ENCODE measurements at regions not wholly inside any gene's neighbourhood (a gene's known extent, or its start where the extent isn't known, plus 50 kb on each side); places are given as distances from the start of the nearest gene placed in this dataset.

- TF ChIP-seq CTCF (conservative IDR thresholded peaks at IDR 0.05; ENCODE audit: low read depth, low read length) (peak; percentile 50), EZH2phosphoT487 (IDR thresholded peaks at IDR 0.05; ENCODE audit: borderline replicate concordance, low read length) (no peak), EZH2 (IDR thresholded peaks at IDR 0.05; ENCODE audit: low read length, unreplicated experiment) (no peak)
- no peak overlapping the region for H2AFZ ChIP-seq (ENCODE audit: low read length)
- DNase-seq: no peak
- no peak overlapping the region for H3K27ac ChIP-seq (ENCODE audit: low read length)
- no peaks in the 10 kb centered on the region for H3K79me2 ChIP-seq (ENCODE audit: low read length)
- POLR2A ChIA-PET (ENCODE audit: unreplicated experiment): no interaction called here
- intact Hi-C loops (cut with micrococcal nuclease): loop anchor here (2.0 kb wide), 1 partner anchor 113 kb away; no protein-coding TSS in a partner anchor
- no peak overlapping the region for H3K4me2 ChIP-seq (ENCODE audit: low read length)
- CTCF ChIA-PET: no interaction called here
- BruUV-seq (replicated peaks): no TSS peak
- H3F3A ChIP-seq (ENCODE audit: low read length, unreplicated experiment): no peaks in the 10 kb centered on the region
- H3K9ac ChIP-seq (ENCODE audit: low read length): no peak overlapping the region
- H3K36me3 ChIP-seq (ENCODE audit: low read depth, low read length): no peaks in the 10 kb centered on the region
- no peaks in the 10 kb centered on the region for H3K27me3 ChIP-seq (ENCODE audit: low read length)
- H3K4me1 ChIP-seq (ENCODE audit: insufficient read depth, low read length): peaks cover 3% of the 10 kb centered on the region; the same call in 1 of the 2 replicates
- no peak for ATAC-seq
- H3K9me3 ChIP-seq (ENCODE audit: low read length): no peaks in the 10 kb centered on the region
- no peak overlapping the region for H3K4me3 ChIP-seq (ENCODE audit: low read length)
- H3K9me2 ChIP-seq (replicated peaks; ENCODE audit: low read length): no peaks in the 10 kb centered on the region
- no peaks in the 10 kb centered on the region for H4K20me1 ChIP-seq (ENCODE audit: low read length)
These were observed 51.0 kb upstream of the IL17B start for GRCh38 chr5:149429839-149430721.

Small RNA genes lying in the stretch of these regions (microRNA-seq; reads per million reads assigned to microRNA genes)
- 5.5 reads per million, percentile 23 among the genes with 10 or more reads in this experiment for gene MIR145 (ENCODE audit: unreplicated experiment)
